GM06990 (cell line): ENCODE measurements at regions not wholly inside any gene's neighbourhood (a gene's known extent, or its start where the extent isn't known, plus 50 kb on each side); places are given as distances from the start of the nearest gene placed in this dataset.

Experiments
- DNase-seq: peaks from one replicate; pipeline ENCODE4 v3.0.0-alpha.2; 2011; ENCODE audit not compliant: insufficient read length; ENCODE audit errors: extremely low read depth
- H3K27me3 ChIP-seq: replicated peaks from 2 replicates; pipeline ENCODE4 v1.6.0; 2011; ENCODE audit warnings: low read length; ENCODE audit not compliant: control insufficient read depth, insufficient read depth
- H3K36me3 ChIP-seq: 2 replicates; pipeline ENCODE4 v1.5.1; 2011; ENCODE audit warnings: low read length; ENCODE audit not compliant: control insufficient read depth, insufficient read depth
- H3K4me3 ChIP-seq: replicated peaks from 2 replicates; pipeline ENCODE4 v1.5.1; 2011; ENCODE audit warnings: low read depth, mild to moderate bottlenecking, control low read depth, low read length
- CTCF ChIP-seq: IDR thresholded peaks from 2 replicates; pipeline ENCODE4 v1.5.1; 2011; ENCODE audit warnings: low read length, control low read depth, mild to moderate bottlenecking, inconsistent platforms; ENCODE audit not compliant: insufficient read depth, poor library complexity, severe bottlenecking

GRCh38 chr10:10794046-10794445 is 223.6 kb upstream of the CELF2 start:
- H3K4me3 ChIP-seq: no peak overlapping the region
- TF ChIP-seq CTCF: no peak
- no peaks in the 10 kb centered on the region for H3K36me3 ChIP-seq
- DNase-seq: no peak
- H3K27me3 ChIP-seq: no peaks in the 10 kb centered on the region; the same call in 1 of the 2 replicates

- no peak for DNase-seq
- no peaks in the 10 kb centered on the region for H3K36me3 ChIP-seq
- TF ChIP-seq CTCF: no peak
- no peaks in the 10 kb centered on the region; the same call in 1 of the 2 replicates for H3K27me3 ChIP-seq
- no peak overlapping the region for H3K4me3 ChIP-seq
Observed at GRCh38 chr10:10794791-10795191, 222.9 kb upstream of the CELF2 start.

- no peak for DNase-seq
- no peak overlapping the region for H3K4me3 ChIP-seq
- H3K27me3 ChIP-seq: no peaks in the 10 kb centered on the region; the same call in 1 of the 2 replicates
- H3K36me3 ChIP-seq: no peaks in the 10 kb centered on the region
- TF ChIP-seq CTCF: no peak
Observed at GRCh38 chr10:10796061-10796773, 221.5 kb upstream of the CELF2 start.

- Histone ChIP-seq H3K27me3 (no peaks in the 10 kb centered on the region; the same call in 1 of the 2 replicates), H3K36me3 (no peaks in the 10 kb centered on the region), H3K4me3 (no peak overlapping the region)
- DNase-seq: no peak
- no peak for TF ChIP-seq CTCF
Observed at GRCh38 chr10:10796774-10797415, 220.8 kb upstream of the CELF2 start.

GRCh38 chr10:10797513-10797912 is 220.2 kb upstream of the CELF2 start:
- H3K4me3 ChIP-seq: no peak overlapping the region
- no peak for TF ChIP-seq CTCF
- H3K27me3 ChIP-seq: no peaks in the 10 kb centered on the region; the same call in 1 of the 2 replicates
- no peak for DNase-seq
- no peaks in the 10 kb centered on the region for H3K36me3 ChIP-seq
